Ectodermal cell (in vitro differentiated cells): ENCODE measurements at regions not wholly inside any gene's neighbourhood (a gene's known extent, or its start where the extent isn't known, plus 50 kb on each side); places are given as distances from the start of the nearest gene placed in this dataset.
"Not testable (repeated sequence)": the region's sequence is repeated elsewhere in the genome, so short reads cannot be mapped to it uniquely, and the experiment has no call there.

Source experiments
- H3K27ac ChIP-seq: 2 replicates; pipeline ENCODE4 v1.7.0; 2013; ENCODE audit warnings: mild to moderate bottlenecking, low read depth, low read length; ENCODE audit not compliant: insufficient read depth, poor library complexity, severe bottlenecking
- H3K27me3 ChIP-seq: 2 replicates; pipeline ENCODE4 v1.7.0; 2013; ENCODE audit warnings: mild to moderate bottlenecking, low read length; ENCODE audit not compliant: insufficient read depth, control insufficient read depth, poor library complexity, severe bottlenecking
- H3K36me3 ChIP-seq: one replicate; pipeline ENCODE4 v1.7.0; 2013; ENCODE audit warnings: low read length; ENCODE audit not compliant: control insufficient read depth, insufficient read depth
- H3K4me1 ChIP-seq: one replicate; pipeline ENCODE4 v1.7.0; 2013; ENCODE audit warnings: low read length; ENCODE audit not compliant: control insufficient read depth, insufficient read depth
- H3K4me3 ChIP-seq: 2 replicates; pipeline ENCODE4 v1.7.0; 2013; ENCODE audit warnings: low read depth, low read length, control low read depth; ENCODE audit not compliant: insufficient read depth
- H3K9me3 ChIP-seq: 2 replicates; pipeline ENCODE4 v1.7.0; 2013; ENCODE audit warnings: mild to moderate bottlenecking, low read length, moderate library complexity; ENCODE audit not compliant: control insufficient read depth
- WGBS, 2 experiments: methylation state at CpG; one replicate each; pipeline ENCODE4 v1.1.7; 2013; ENCODE audit warnings: missing lambda C conversion rate in 2 of 2; 5-methylcytosine and 5-hydroxymethylcytosine counted together

DNA sequence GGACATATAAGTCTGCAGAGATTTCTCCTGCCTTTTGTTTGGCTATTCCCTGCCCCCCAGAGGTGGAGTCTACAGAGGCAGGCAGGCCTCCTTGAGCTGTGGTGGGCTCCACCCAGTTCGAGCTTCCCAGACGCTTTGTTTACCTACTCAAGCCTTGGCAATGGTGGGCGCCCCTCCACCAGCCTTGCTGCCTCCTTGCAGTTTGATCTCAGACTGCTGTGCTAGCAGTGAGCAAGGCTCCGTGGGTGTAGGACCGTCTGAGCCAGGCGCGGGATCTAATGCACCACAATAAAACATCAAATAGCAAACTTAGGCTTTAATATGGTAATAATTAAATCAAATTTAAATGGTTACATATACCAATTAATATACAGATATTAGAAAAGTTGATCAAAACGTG is 525.4 kb downstream of the RERGL start:
- H3K27ac ChIP-seq, H3K36me3 ChIP-seq, H3K4me1 ChIP-seq, H3K27me3 ChIP-seq, H3K4me3 ChIP-seq, H3K9me3 ChIP-seq: not testable (repeated sequence)
- WGBS, 2 experiments, result 96 to 98% methylated on average over 5 of the region's 8 CpGs

DNA sequence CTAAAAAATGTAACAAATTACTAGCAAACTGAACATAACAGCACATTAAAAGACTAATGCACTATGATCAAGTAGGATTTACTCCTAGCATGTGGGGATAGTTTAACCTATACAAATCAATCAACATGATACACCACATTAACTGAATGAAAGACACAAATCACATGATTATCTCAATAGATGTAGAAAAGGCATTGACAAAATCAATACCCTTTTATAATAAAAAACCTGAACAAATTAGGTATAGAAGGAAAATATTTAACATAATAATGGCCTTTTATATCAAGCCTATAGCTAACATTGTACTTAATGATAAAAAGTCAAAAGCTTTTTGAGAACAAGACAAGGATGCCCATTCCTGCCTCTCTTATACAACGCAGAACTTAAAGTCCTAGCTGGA is 540.0 kb downstream of the RERGL start:
- 86% methylated on average over 1 of the region's 1 CpG; no CpG with 5 or more reads in 1 of the 2 experiments for WGBS, 2 experiments
- no peaks in the 10 kb centered on the region for H3K36me3 ChIP-seq
- no peaks in the 10 kb centered on the region for H3K27me3 ChIP-seq
- H3K4me1 ChIP-seq, result no peaks in the 10 kb centered on the region
- no peak overlapping the region for H3K27ac ChIP-seq
- no peaks in the 10 kb centered on the region for H3K9me3 ChIP-seq
- no peak overlapping the region for H3K4me3 ChIP-seq

DNA sequence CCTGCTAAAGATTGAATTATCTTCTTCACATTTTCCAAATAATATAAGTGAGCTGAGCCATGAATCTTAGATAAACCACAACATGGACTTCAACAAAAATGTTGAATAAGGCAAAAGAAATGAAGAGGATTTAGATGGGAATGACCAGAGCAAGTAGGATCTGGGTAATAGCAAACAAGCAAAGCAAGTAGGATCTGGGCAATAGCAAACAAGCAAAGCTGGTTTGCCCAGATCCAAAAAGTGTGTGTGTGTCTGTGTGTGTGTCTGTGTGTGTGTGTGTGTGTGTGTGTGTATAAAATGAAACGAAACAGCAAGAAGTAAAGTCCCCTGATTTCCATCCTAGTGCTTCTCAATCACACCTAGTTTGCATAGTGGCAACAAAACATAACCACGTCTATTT is 549.1 kb downstream of the RERGL start:
- WGBS, 2 experiments, result 80 to 89% methylated on average over 1 of the region's 2 CpGs
- H3K9me3 ChIP-seq, result no peaks in the 10 kb centered on the region
- H3K4me1 ChIP-seq, result no peaks in the 10 kb centered on the region
- no peak overlapping the region for H3K4me3 ChIP-seq
- H3K27ac ChIP-seq, result no peak overlapping the region
- no peaks in the 10 kb centered on the region for H3K36me3 ChIP-seq
- no peaks in the 10 kb centered on the region for H3K27me3 ChIP-seq

- 26% methylated on average over 2 of the region's 2 CpGs for WGBS, 2 experiments
- no peaks in the 10 kb centered on the region for H3K4me1 ChIP-seq
- no peaks in the 10 kb centered on the region for H3K27me3 ChIP-seq
- H3K27ac ChIP-seq, result no peak overlapping the region
- no peaks in the 10 kb centered on the region for H3K9me3 ChIP-seq
- H3K36me3 ChIP-seq, result no peaks in the 10 kb centered on the region
- H3K4me3 ChIP-seq, result no peak overlapping the region
Measured at GRCh38 chr12:17528394-17528793, 561.6 kb downstream of the RERGL start.

DNA sequence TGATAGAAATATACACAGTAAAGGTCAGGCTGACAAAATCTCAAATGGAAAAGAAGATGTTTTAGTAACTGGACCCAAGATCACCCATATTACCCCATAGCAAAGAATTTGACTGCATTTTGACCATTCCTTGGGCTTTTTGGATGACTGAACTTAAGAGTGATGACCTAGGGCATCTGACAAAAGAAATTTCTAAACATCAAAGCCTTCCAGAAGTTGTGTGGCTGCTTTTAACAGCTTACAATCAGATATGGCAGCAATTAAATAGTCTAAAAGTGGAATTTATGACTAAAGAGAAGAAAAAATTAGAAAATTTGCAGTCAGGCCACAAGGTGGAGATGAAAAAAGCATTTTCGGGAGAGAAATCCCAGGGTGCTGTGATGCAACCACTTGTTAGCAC is 563.0 kb downstream of the RERGL start:
- Histone ChIP-seq H3K4me1 (no peaks in the 10 kb centered on the region), H3K9me3 (no peaks in the 10 kb centered on the region), H3K4me3 (no peak overlapping the region), H3K27me3 (no peaks in the 10 kb centered on the region), H3K36me3 (no peaks in the 10 kb centered on the region), H3K27ac (no peak overlapping the region)
- 87 to 93% methylated on average over 1 of the region's 1 CpG for WGBS, 2 experiments

GRCh38 chr12:17511369-17511768 is 578.6 kb downstream of the RERGL start:
- Histone ChIP-seq H3K4me3 (no peak overlapping the region), H3K4me1 (no peaks in the 10 kb centered on the region), H3K36me3 (no peaks in the 10 kb centered on the region), H3K27ac (no peak overlapping the region), H3K9me3 (no peaks in the 10 kb centered on the region), H3K27me3 (no peaks in the 10 kb centered on the region)
- WGBS, 2 experiments, result 50% methylated on average over 1 of the region's 1 CpG; no CpG with 5 or more reads in 1 of the 2 experiments

- H3K4me3 ChIP-seq, result no peak overlapping the region
- no peaks in the 10 kb centered on the region for H3K9me3 ChIP-seq
- no peaks in the 10 kb centered on the region for H3K27me3 ChIP-seq
- H3K27ac ChIP-seq, result no peak overlapping the region
- WGBS, 2 experiments, result 89 to 92% methylated on average over 5 of the region's 5 CpGs
- H3K4me1 ChIP-seq, result no peaks in the 10 kb centered on the region
- H3K36me3 ChIP-seq, result no peaks in the 10 kb centered on the region
Measured at GRCh38 chr12:17507336-17507735, 582.7 kb downstream of the RERGL start.

- Histone ChIP-seq H3K27me3 (no peaks in the 10 kb centered on the region), H3K4me3 (no peak overlapping the region), H3K27ac (no peak overlapping the region), H3K9me3 (no peaks in the 10 kb centered on the region), H3K4me1 (no peaks in the 10 kb centered on the region), H3K36me3 (no peaks in the 10 kb centered on the region)
- 94 to 96% methylated on average over 1 of the region's 1 CpG for whole genome bisulfite sequencing, 2 experiments
Measured at GRCh38 chr12:17503742-17504141, 586.3 kb downstream of the RERGL start.

DNA sequence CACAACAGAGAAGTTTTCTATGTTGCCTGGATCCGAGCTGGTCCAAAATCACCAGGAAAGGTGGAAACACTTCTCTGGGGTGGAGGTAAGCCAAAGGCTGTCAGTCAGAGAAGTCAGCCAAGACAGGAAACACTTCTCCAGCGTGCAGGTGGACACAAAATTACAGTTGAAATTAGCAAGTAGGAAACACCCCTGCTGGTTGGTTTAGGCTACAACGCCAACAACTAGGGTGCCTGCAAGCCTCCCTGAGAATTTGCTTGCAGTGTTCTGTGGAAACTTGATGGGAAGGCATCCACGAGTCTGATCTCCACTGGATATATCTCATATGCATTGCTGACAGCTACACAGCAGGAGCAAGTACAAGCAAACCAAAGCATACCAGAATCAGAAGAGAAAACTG is 600.5 kb downstream of the RERGL start:
- Histone ChIP-seq H3K9me3 (no peaks in the 10 kb centered on the region), H3K27me3 (no peaks in the 10 kb centered on the region), H3K4me3 (no peak overlapping the region), H3K36me3 (no peaks in the 10 kb centered on the region), H3K4me1 (no peaks in the 10 kb centered on the region), H3K27ac (no peak overlapping the region)
- 79% methylated on average over 4 of the region's 4 CpGs for WGBS, 2 experiments

DNA sequence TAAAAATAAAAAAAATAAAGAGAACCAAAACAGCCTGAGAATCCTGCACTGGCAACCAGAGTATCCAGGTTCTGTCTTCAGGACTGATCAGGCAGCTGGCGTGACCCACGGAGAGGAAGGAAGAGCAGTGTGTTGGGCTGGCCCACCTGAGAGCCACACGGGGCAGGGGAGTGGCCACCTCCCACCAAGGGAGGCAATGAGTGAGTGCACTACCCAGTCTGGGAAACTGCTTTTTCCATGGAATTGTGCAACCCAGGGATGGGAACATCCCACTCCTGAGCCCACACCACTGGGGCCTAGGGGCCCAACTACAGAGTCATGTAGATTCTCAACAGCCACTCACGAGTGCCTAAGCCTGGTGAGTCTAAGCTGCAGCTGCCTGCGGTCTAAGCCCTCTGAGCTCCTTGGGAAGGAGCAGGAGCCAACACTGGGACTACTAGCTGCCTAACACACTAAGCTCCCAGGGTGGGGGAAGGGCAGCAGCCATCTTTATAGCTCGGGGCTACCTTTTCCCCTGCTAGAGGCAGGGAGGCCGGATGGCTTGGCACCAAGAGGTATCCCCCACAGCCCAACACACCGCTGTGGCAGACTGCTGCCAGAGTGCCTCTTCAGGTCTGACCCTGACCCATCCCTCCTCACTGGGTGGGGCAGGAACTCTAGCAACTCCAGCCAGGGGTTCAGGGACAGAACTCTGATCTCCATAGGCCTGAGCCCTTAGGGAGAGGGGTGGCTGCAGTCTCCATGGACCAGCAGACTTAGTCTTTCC is 610.9 kb downstream of the RERGL start:
- Histone ChIP-seq H3K9me3 (no peaks in the 10 kb centered on the region), H3K4me1 (no peaks in the 10 kb centered on the region), H3K4me3 (no peak overlapping the region), H3K27me3 (no peaks in the 10 kb centered on the region), H3K36me3 (no peaks in the 10 kb centered on the region), H3K27ac (no peak overlapping the region)
- 94 to 97% methylated on average over 8 of the region's 8 CpGs for WGBS, 2 experiments

DNA sequence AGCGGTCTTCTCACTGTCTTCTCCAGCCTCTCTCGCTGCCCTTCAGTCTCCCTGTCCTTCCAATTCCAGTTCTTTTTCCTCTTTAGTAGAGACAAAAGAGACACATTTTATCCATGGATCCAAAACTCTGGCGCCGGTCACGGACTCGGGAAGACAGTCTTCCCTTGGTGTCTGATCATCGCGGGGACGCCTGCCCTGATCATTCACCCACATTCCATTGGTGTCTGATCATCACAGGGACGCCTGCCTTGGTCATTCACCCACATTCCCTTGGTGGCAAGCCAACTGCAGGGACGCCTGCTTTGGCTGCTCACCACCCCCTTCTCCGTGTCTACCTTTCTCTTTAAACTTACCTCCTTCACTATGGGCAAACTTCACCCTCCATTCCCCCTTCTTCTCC is 619.5 kb downstream of the RERGL start:
- H3K4me3 ChIP-seq, result no peak overlapping the region
- no peaks in the 10 kb centered on the region for H3K27me3 ChIP-seq
- WGBS, 2 experiments, result 95 to 96% methylated on average over 12 of the region's 12 CpGs
- H3K36me3 ChIP-seq, result no peaks in the 10 kb centered on the region
- H3K4me1 ChIP-seq, result no peaks in the 10 kb centered on the region
- no peaks in the 10 kb centered on the region for H3K9me3 ChIP-seq
- no peak overlapping the region for H3K27ac ChIP-seq
